Activated naive CD4-positive, alpha-beta T cell treated with anti-CD3 and anti-CD28 coated beads, Interleukin-2, amount 50 U/mL, for 24 hours (primary cell): ENCODE measurements at regions not wholly inside any gene's neighbourhood (a gene's known extent, or its start where the extent isn't known, plus 50 kb on each side); places are given as distances from the start of the nearest gene placed in this dataset.

Source experiments
- H3K27ac Mint-ChIP-seq: one replicate; pipeline ENCODE4 v1.8.0; 2021; ENCODE audit warnings: mild to moderate bottlenecking, mixed read lengths
- H3K27me3 Mint-ChIP-seq: one replicate; pipeline ENCODE4 v1.8.0; 2021; ENCODE audit warnings: mixed read lengths
- H3K36me3 Mint-ChIP-seq: one replicate; pipeline ENCODE4 v1.8.0; 2021; ENCODE audit warnings: mixed read lengths
- H3K4me1 Mint-ChIP-seq: one replicate; pipeline ENCODE4 v1.8.0; 2021; ENCODE audit warnings: mixed read lengths
- H3K4me3 Mint-ChIP-seq: one replicate; pipeline ENCODE4 v1.8.0; 2021; ENCODE audit warnings: mild to moderate bottlenecking, mixed read lengths
- H3K9me3 Mint-ChIP-seq: one replicate; pipeline ENCODE4 v1.8.0; 2021; ENCODE audit warnings: mixed read lengths

GRCh38 chr16:11401161-11402050 is 56.1 kb downstream of the RMI2 start:
- H3K36me3 Mint-ChIP-seq = no peaks in the 10 kb centered on the region
- no peak overlapping the region for H3K27ac Mint-ChIP-seq
- no peaks in the 10 kb centered on the region for H3K27me3 Mint-ChIP-seq
- H3K4me1 Mint-ChIP-seq = no peaks in the 10 kb centered on the region
- no peak overlapping the region for H3K4me3 Mint-ChIP-seq
- H3K9me3 Mint-ChIP-seq = no peaks in the 10 kb centered on the region

GRCh38 chr16:11402051-11402744 is 56.9 kb downstream of the RMI2 start:
- Mint-ChIP-seq H3K27me3 (no peaks in the 10 kb centered on the region), H3K36me3 (no peaks in the 10 kb centered on the region), H3K9me3 (no peaks in the 10 kb centered on the region), H3K27ac (no peak overlapping the region), H3K4me3 (no peak overlapping the region), H3K4me1 (peaks cover under 1% of the 10 kb centered on the region)

GRCh38 chr16:11402745-11403533 is 57.7 kb downstream of the RMI2 start:
- Mint-ChIP-seq H3K27ac (no peak overlapping the region), H3K4me3 (no peak overlapping the region), H3K36me3 (no peaks in the 10 kb centered on the region), H3K9me3 (no peaks in the 10 kb centered on the region), H3K27me3 (no peaks in the 10 kb centered on the region), H3K4me1 (peaks cover 5% of the 10 kb centered on the region)

GRCh38 chr16:11403534-11403795 is 58.2 kb downstream of the RMI2 start:
- no peak overlapping the region for H3K4me3 Mint-ChIP-seq
- H3K27ac Mint-ChIP-seq = no peak overlapping the region

GRCh38 chr16:11403920-11404319 is 58.7 kb downstream of the RMI2 start:
- no peaks in the 10 kb centered on the region for H3K27me3 Mint-ChIP-seq
- peaks cover 5% of the 10 kb centered on the region for H3K4me1 Mint-ChIP-seq
- no peak overlapping the region for H3K27ac Mint-ChIP-seq
- H3K36me3 Mint-ChIP-seq = no peaks in the 10 kb centered on the region
- no peak overlapping the region for H3K4me3 Mint-ChIP-seq
- no peaks in the 10 kb centered on the region for H3K9me3 Mint-ChIP-seq

More at GRCh38 chr16:11403534-11403795, 58.2 kb downstream of the RMI2 start:
- Mint-ChIP-seq H3K36me3 (no peaks in the 10 kb centered on the region), H3K9me3 (no peaks in the 10 kb centered on the region), H3K27me3 (no peaks in the 10 kb centered on the region), H3K4me1 (peaks cover 5% of the 10 kb centered on the region)

GRCh38 chr16:11404603-11405002 is 59.3 kb downstream of the RMI2 start:
- Mint-ChIP-seq H3K27me3 (no peaks in the 10 kb centered on the region), H3K36me3 (no peaks in the 10 kb centered on the region), H3K4me1 (peaks cover 5% of the 10 kb centered on the region), H3K9me3 (no peaks in the 10 kb centered on the region), H3K4me3 (no peak overlapping the region), H3K27ac (peak overlapping the region; percentile 43)

GRCh38 chr16:11405331-11406176 is 60.3 kb downstream of the RMI2 start:
- Mint-ChIP-seq H3K9me3 (no peaks in the 10 kb centered on the region), H3K4me3 (no peak overlapping the region), H3K27ac (no peak overlapping the region), H3K36me3 (no peaks in the 10 kb centered on the region), H3K27me3 (no peaks in the 10 kb centered on the region), H3K4me1 (peaks cover 5% of the 10 kb centered on the region)

- Mint-ChIP-seq H3K4me3 (no peak overlapping the region), H3K36me3 (no peaks in the 10 kb centered on the region), H3K27ac (no peak overlapping the region), H3K4me1 (peaks cover 5% of the 10 kb centered on the region), H3K9me3 (no peaks in the 10 kb centered on the region), H3K27me3 (no peaks in the 10 kb centered on the region)
Observed at GRCh38 chr16:11406177-11406560, 60.9 kb downstream of the RMI2 start.

GRCh38 chr16:11407047-11407982 is 62.1 kb downstream of the RMI2 start:
- H3K36me3 Mint-ChIP-seq = no peaks in the 10 kb centered on the region
- no peak overlapping the region for H3K4me3 Mint-ChIP-seq
- H3K9me3 Mint-ChIP-seq = no peaks in the 10 kb centered on the region
- H3K4me1 Mint-ChIP-seq = peaks cover 5% of the 10 kb centered on the region
- H3K27me3 Mint-ChIP-seq = no peaks in the 10 kb centered on the region
- no peak overlapping the region for H3K27ac Mint-ChIP-seq

- no peaks in the 10 kb centered on the region for H3K36me3 Mint-ChIP-seq
- peaks cover 5% of the 10 kb centered on the region for H3K4me1 Mint-ChIP-seq
- no peak overlapping the region for H3K4me3 Mint-ChIP-seq
- H3K9me3 Mint-ChIP-seq = no peaks in the 10 kb centered on the region
- no peaks in the 10 kb centered on the region for H3K27me3 Mint-ChIP-seq
- H3K27ac Mint-ChIP-seq = no peak overlapping the region
Observed at GRCh38 chr16:11408216-11408615, 63.0 kb downstream of the RMI2 start.

GRCh38 chr16:11409398-11409797 is 64.1 kb downstream of the RMI2 start:
- no peaks in the 10 kb centered on the region for H3K9me3 Mint-ChIP-seq
- H3K27me3 Mint-ChIP-seq = no peaks in the 10 kb centered on the region
- H3K4me1 Mint-ChIP-seq = peaks cover 5% of the 10 kb centered on the region
- no peak overlapping the region for H3K27ac Mint-ChIP-seq
- no peak overlapping the region for H3K4me3 Mint-ChIP-seq
- H3K36me3 Mint-ChIP-seq = no peaks in the 10 kb centered on the region

GRCh38 chr16:11410376-11411058 is 65.3 kb downstream of the RMI2 start:
- Mint-ChIP-seq H3K4me1 (peaks cover 5% of the 10 kb centered on the region), H3K27ac (no peak overlapping the region), H3K27me3 (no peaks in the 10 kb centered on the region)

GRCh38 chr16:11411059-11411550 is 65.8 kb downstream of the RMI2 start:
- H3K4me1 Mint-ChIP-seq = peaks cover 5% of the 10 kb centered on the region
- H3K4me3 Mint-ChIP-seq = no peak overlapping the region
- H3K27ac Mint-ChIP-seq = no peak overlapping the region
- no peaks in the 10 kb centered on the region for H3K9me3 Mint-ChIP-seq
- no peaks in the 10 kb centered on the region for H3K27me3 Mint-ChIP-seq
- no peaks in the 10 kb centered on the region for H3K36me3 Mint-ChIP-seq

More at GRCh38 chr16:11410376-11411058, 65.3 kb downstream of the RMI2 start:
- H3K4me3 Mint-ChIP-seq = no peak overlapping the region
- H3K36me3 Mint-ChIP-seq = no peaks in the 10 kb centered on the region
- H3K9me3 Mint-ChIP-seq = no peaks in the 10 kb centered on the region
